Upper lobe of left lung (tissue), 6 donors: ENCODE measurements at regions not wholly inside any gene's neighbourhood (a gene's known extent, or its start where the extent isn't known, plus 50 kb on each side); places are given as distances from the start of the nearest gene placed in this dataset.

Source experiments
- ATAC-seq, 2 donors: fragments of 200-7000 bp; cut with Tn5 transposase; one replicate each; pipeline ENCODE4 v1.9.1; 2022; ENCODE audit warnings: mild to moderate bottlenecking in 2 of 2, moderate library complexity in 2 of 2; ENCODE audit not compliant: low FRiP score in 2 of 2
- DNase-seq, 2 donors: peaks; one replicate each; pipeline ENCODE4 v3.0.0-alpha.2; 2019 to 2020
- H3K27ac ChIP-seq, 4 donors: fragments of 200-600 bp; sonication (generic); one replicate each; pipeline ENCODE4 v1.5.1; 2016 to 2019
- H3K27me3 ChIP-seq, 4 donors: fragments of 200-600 bp; sonication (generic); one replicate each; pipeline ENCODE4 v1.5.1; 2017 to 2019
- H3K36me3 ChIP-seq, 4 donors: fragments of 200-600 bp; sonication (generic); one replicate each; pipeline ENCODE4 v1.5.1; 2016 to 2019
- H3K4me1 ChIP-seq, 4 donors: fragments of 200-600 bp; sonication (generic); one replicate each; pipeline ENCODE4 v1.5.1; 2018 to 2019
- H3K4me3 ChIP-seq, 4 donors: fragments of 200-600 bp; sonication (generic); one replicate each; pipeline ENCODE4 v1.5.1; 2017 to 2019; ENCODE audit warnings: mild to moderate bottlenecking in 2 of 4, moderate library complexity in 1 of 4
- H3K9me3 ChIP-seq, 4 donors: fragments of 200-600 bp; sonication (generic); one replicate each; pipeline ENCODE4 v1.5.1; 2018 to 2019
- CTCF ChIP-seq, 6 experiments: fragments of 450-650 bp in 4 of 6; fragments of 200-600 bp in 2 of 6; sonication (generic) in 2 of 6; IDR thresholded peaks; one replicate each; pipeline ENCODE4 v1.5.1; 2016 to 2019; ENCODE audit warnings: antibody characterized with exemption in 6 of 6
- EP300 ChIP-seq, 4 donors: sonication (generic); formaldehyde crosslinking; IDR thresholded peaks; one replicate each; pipeline ENCODE4 v1.5.1; 2017; ENCODE audit warnings: antibody characterized with exemption in 4 of 4, control low read depth in 2 of 4
- POLR2A ChIP-seq, 4 donors: fragments of 450-650 bp; IDR thresholded peaks; one replicate each; pipeline ENCODE4 v1.5.1; 2016 to 2017; ENCODE audit warnings: antibody characterized with exemption in 4 of 4, mild to moderate bottlenecking in 2 of 4
- POLR2AphosphoS5 ChIP-seq, 2 donors: sonication (generic); formaldehyde crosslinking; IDR thresholded peaks; one replicate each; pipeline ENCODE4 v1.5.1; 2017; ENCODE audit warnings: antibody characterized with exemption in 2 of 2
- WGBS, 2 donors: methylation state at CpG; one replicate each; pipeline ENCODE4 v1.1.5; 2017 to 2018; 5-methylcytosine and 5-hydroxymethylcytosine counted together
- donor health status: DM: no; HTN: no; CAD: no; lungs with moderate emphysema.
- donor health status: DM: no; HTN: yes; CAD: no; lungs with severe emphysema.

- H3K27ac ChIP-seq: no peak overlapping the region
- H3K9me3 ChIP-seq: no peaks in the 10 kb centered on the region
- WGBS, 2 donors: 75 to 85% methylated on average over 6 of the region's 6 CpGs
- no peak overlapping the region for H3K4me3 ChIP-seq
- ATAC-seq: no peak
- H3K4me1 ChIP-seq: no peaks in the 10 kb centered on the region
- DNase-seq: no peak
- TF ChIP-seq POLR2AphosphoS5 (IDR thresholded peaks at IDR 0.05) (no peak), EP300 (IDR thresholded peaks at IDR 0.05) (no peak), CTCF (IDR thresholded peaks at IDR 0.05) (no peak), POLR2A (IDR thresholded peaks at IDR 0.05) (no peak)
- no peaks in the 10 kb centered on the region for H3K27me3 ChIP-seq
- no peaks in the 10 kb centered on the region for H3K36me3 ChIP-seq
Measured at GRCh38 chr6:20024316-20024673, 187.1 kb downstream of the ID4 start.

- Histone ChIP-seq H3K4me1 (no peaks in the 10 kb centered on the region), H3K27ac (no peak overlapping the region), H3K36me3 (no peaks in the 10 kb centered on the region), H3K9me3 (no peaks in the 10 kb centered on the region), H3K27me3 (no peaks in the 10 kb centered on the region), H3K4me3 (no peak overlapping the region)
- WGBS, 2 donors: 85 to 91% methylated on average over 6 of the region's 6 CpGs
- DNase-seq (no peak), ATAC-seq (no peak)
- TF ChIP-seq POLR2A (IDR thresholded peaks at IDR 0.05): no peak
- TF ChIP-seq CTCF (IDR thresholded peaks at IDR 0.05): no peak
- TF ChIP-seq EP300 (IDR thresholded peaks at IDR 0.05): no peak
- no peak for TF ChIP-seq POLR2AphosphoS5 (IDR thresholded peaks at IDR 0.05)
Measured at GRCh38 chr6:20024978-20025377, 187.3 kb downstream of the MBOAT1 start.

- no peak for TF ChIP-seq CTCF (IDR thresholded peaks at IDR 0.05)
- no peak for TF ChIP-seq EP300 (IDR thresholded peaks at IDR 0.05)
- no peak for TF ChIP-seq POLR2AphosphoS5 (IDR thresholded peaks at IDR 0.05)
- no peak for TF ChIP-seq POLR2A (IDR thresholded peaks at IDR 0.05)
- ATAC-seq: no peak
Measured at GRCh38 chr6:20025681-20026080, 186.6 kb downstream of the MBOAT1 start.

GRCh38 chr6:20028143-20028542 is 184.1 kb downstream of the MBOAT1 start:
- TF ChIP-seq POLR2AphosphoS5 (IDR thresholded peaks at IDR 0.05): no peak
- TF ChIP-seq POLR2A (IDR thresholded peaks at IDR 0.05): no peak
- no peak for TF ChIP-seq CTCF (IDR thresholded peaks at IDR 0.05)
- TF ChIP-seq EP300 (IDR thresholded peaks at IDR 0.05): no peak
- DNase-seq: peak in 1 of 2 donors; percentile 35
- H3K27me3 ChIP-seq: no peaks in the 10 kb centered on the region
- ATAC-seq: no peak
- no peaks in the 10 kb centered on the region for H3K9me3 ChIP-seq
- H3K36me3 ChIP-seq: no peaks in the 10 kb centered on the region
- no peak overlapping the region for H3K4me3 ChIP-seq
- no peaks in the 10 kb centered on the region for H3K4me1 ChIP-seq
- H3K27ac ChIP-seq: no peak overlapping the region
- WGBS, 2 donors: 74 to 76% methylated on average over 9 of the region's 9 CpGs

More at GRCh38 chr6:20025681-20026080, 186.6 kb downstream of the MBOAT1 start:
- Histone ChIP-seq H3K36me3 (no peaks in the 10 kb centered on the region), H3K9me3 (no peaks in the 10 kb centered on the region), H3K4me3 (no peak overlapping the region), H3K27ac (no peak overlapping the region), H3K27me3 (no peaks in the 10 kb centered on the region), H3K4me1 (no peaks in the 10 kb centered on the region)
- DNase-seq: no peak
- 90 to 92% methylated on average over 2 of the region's 2 CpGs for WGBS, 2 donors

GRCh38 chr6:20028562-20028961 is 183.7 kb downstream of the MBOAT1 start:
- TF ChIP-seq CTCF (IDR thresholded peaks at IDR 0.05) (no peak), EP300 (IDR thresholded peaks at IDR 0.05) (no peak), POLR2A (IDR thresholded peaks at IDR 0.05) (no peak)
- no peak overlapping the region for H3K4me3 ChIP-seq
- no peak overlapping the region for H3K27ac ChIP-seq
- no peaks in the 10 kb centered on the region for H3K36me3 ChIP-seq
- ATAC-seq (no peak), DNase-seq (no peak)
- 68 to 80% methylated on average over 4 of the region's 4 CpGs for WGBS, 2 donors
- H3K27me3 ChIP-seq: no peaks in the 10 kb centered on the region
- no peaks in the 10 kb centered on the region for H3K9me3 ChIP-seq
- H3K4me1 ChIP-seq: no peaks in the 10 kb centered on the region
